T47D (cell line): ENCODE measurements at regions not wholly inside any gene's neighbourhood (a gene's known extent, or its start where the extent isn't known, plus 50 kb on each side); places are given as distances from the start of the nearest gene placed in this dataset.
"Not testable (repeated sequence)": the region's sequence is repeated elsewhere in the genome, so short reads cannot be mapped to it uniquely, and the experiment has no call there.

Source experiments
- DNase-seq, 2 experiments: peaks; one replicate each; pipeline versions ENCODE4 v3.0.0 to v3.0.0-alpha.2; 2011 to 2012; ENCODE audit warnings: low read depth in 1 of 2, low spot score in 1 of 2
- JUND ChIP-seq: IDR thresholded peaks from 2 replicates; pipeline ENCODE4 v1.6.1; 2012; ENCODE audit warnings: low read depth
- in situ Hi-C: cut with HindIII; loops from 2 replicates; pipeline ENCODE4 v1.10.0; 2016; ENCODE audit warnings: low sequenced_read_pairs, low pct_unique_long_range_greater_than_20kb

DNA sequence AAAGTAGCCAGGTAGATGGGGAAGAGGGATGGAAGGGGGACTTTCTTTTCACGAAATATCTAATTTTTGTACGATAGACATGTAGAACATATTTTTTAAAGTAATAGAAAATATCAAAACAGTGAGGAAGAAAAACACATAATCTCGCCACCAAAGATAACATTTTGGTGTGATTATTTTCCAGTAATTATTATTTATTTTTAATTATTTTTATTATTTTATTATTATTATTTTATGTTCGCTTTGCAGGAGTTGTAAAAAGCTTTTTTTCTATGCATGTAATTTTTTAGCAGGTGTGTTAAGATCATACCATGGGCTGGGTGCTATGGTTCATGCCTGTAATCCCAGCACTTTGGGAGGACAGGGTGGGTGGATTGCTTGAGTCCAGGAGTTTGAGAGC lies 85.6 kb upstream of the CCND2 start:
- no peak for TF ChIP-seq JUND
- in situ Hi-C loops, result no loop called here
- no peak for DNase-seq

DNA sequence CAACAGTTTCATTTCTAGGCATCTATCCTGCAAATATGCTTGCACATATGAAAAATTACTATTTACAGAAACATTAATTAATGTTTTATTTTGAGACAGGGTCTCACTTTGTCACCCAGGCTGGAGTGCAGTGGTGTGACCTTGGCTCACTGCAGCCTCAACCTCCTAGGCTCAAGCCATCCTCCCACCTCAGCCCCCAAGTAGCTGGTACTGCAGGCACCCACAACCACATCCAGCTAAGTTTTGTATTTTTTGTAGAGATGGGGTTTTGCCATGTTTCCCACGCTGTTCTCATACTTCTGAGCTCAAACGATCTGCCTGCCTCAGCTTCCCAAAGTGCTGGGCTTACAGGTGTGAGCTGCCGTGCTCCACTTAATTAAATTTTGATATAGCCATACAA lies 86.2 kb upstream of the CCND2 start:
- in situ Hi-C loops, DNase-seq: not testable (repeated sequence)

DNA sequence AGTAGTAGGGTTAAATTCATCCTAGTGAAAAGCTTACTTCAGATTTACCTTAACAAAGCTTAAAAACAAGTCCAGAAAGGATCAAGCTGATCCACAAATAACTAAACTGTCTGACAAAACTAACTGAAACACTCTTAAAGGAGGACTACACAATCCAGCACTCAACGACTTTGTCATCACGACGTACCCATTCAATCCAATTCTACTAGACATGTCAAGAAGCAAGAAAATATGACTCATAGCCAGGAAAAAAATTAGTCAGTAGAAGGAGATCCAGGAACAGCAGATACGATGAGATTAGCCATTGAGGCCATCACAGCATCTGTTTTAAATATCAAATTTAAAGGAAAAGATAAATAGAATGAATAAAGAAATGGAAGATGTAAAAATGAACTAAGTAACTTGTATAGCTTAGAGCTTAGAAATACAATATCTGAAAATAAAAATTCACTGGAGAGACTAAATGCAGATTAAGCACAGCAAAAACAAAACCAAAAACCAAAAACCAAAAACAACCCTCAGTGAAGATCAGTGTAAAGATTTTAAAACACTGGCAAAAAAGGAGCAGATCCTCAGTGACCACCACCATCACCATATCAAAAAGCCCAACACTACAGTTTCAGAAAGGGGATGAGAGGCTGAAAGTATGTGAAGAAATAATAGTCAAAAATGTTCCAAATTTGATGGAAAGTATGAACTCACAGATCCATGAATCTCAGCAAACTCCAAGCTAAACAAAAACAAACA lies 95.0 kb upstream of the CCND2 start:
- in situ Hi-C loops, result no loop called here
- no peak for TF ChIP-seq JUND
- DNase-seq, result no peak

DNA sequence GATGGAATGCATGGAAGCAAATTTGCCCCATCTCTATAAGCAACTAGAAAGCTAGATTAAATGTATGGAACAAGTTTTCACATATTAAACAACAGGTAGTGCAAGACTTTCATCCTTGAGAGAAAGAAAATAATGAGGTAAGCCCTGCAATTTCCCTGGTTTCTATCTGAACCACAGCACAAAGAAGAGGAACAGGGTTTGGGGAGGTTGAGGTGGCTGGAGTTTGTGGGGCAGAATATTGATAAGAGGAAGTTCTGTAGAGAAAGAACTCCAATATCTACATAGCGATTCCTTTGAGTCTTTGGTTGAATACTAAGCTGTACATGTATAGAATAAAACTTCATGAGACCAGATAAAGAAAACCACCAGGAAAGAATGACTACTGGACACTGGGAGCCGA lies 96.3 kb upstream of the CCND2 start:
- no peak for TF ChIP-seq JUND
- in situ Hi-C loops, result no loop called here
- DNase-seq, result no peak

DNA sequence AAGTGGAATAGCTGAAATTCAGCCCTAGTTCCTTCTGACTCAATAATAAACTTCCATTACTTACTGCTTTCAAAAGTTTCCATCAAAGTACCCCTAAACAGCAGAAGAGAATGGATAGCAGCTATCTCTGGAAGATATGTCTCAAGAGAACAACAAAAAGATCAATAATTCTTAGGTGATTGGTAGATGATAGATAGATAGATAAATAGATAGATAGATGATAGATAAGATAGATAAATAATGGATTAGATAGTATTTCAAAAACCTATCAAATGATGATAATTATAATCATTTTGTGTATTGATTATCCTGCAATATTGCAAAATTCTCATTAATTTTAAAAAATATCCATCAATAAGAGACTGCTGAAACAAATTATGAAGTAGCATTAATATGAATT lies 97.4 kb upstream of the CCND2 start:
- in situ Hi-C loops, result no loop called here
- DNase-seq, result no peak
- no peak for TF ChIP-seq JUND

DNA sequence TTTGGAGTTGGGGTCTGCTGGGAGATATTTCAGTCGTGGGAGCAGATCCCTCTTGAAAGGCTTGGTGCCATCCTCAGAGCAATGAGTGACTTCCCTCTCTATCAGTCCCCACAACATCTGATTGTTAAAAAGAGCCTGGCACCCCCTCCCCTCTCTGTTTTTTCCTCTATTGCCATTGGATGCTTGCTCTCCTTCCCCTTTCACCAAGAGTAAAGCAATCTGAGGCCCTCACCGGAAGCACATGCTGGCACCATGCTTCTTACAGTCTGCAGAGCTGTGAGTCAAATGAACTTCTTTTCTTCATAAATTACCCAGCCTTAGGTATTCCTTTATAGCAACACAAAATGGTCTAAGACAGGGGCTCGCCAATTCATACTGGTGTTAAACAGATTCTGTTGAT lies 99.1 kb upstream of the CCND2 start:
- TF ChIP-seq JUND, result no peak
- in situ Hi-C loops, result no loop called here
- DNase-seq, result no peak

DNA sequence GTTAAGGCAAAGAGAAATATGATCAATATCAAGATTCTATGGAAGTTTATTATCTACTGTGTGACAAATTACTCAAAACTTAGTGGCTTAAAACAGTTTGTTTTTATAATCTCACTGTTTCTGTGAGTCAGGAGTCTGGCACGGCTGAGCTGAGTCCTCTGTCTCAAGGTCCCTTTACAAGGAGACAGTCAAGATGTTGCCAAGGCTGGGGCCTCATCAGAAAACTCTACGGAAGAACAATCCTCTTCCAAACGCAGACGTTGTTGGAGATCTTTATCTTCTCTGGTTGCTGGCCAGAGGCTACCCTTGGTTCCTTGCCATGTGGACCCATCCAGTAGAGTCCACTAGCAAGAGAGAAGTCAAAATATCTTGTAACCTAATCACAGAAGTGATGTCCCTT lies 100.6 kb upstream of the CCND2 start:
- TF ChIP-seq JUND, result no peak
- in situ Hi-C loops, result no loop called here
- no peak for DNase-seq

DNA sequence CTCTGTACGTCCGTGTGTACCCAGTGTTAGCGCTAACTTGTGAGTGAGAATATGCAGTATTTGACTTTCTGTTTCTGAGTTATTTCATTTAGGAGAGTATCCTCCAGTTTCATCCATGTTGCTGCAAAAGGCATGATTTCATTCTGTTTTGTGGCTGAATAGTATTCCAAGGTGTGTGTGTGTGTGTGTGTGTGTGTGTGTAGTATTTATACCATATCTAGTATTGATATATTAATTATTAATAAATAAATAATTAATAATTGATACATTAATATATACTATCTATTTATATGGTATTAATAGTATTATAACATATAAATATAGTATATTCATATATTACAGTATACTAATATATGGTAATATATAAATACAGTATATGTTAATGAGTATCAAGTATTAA lies 101.8 kb upstream of the CCND2 start:
- DNase-seq, result no peak
- in situ Hi-C loops, result no loop called here
- no peak for TF ChIP-seq JUND

DNA sequence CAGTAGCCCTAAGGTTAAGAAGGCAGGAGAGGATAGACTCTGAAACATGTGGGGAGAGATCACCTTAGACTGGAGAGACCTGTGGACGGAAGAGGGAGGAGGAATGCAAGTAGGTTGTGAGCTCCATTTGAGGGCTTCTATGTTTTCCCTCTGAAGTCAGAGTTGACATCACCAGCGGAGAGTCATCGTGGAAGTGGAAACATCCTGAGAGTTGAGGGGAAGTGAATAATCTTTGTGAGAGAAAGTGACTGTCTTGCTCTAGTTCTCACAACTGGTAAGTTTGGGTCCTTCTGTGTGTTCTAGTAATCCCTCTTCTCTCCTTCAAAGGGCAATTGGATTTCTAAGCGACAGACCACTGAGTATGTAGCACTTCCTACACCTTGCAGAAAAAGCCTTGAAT lies 103.6 kb upstream of the CCND2 start:
- no peak for DNase-seq
- in situ Hi-C loops, result no loop called here
- no peak for TF ChIP-seq JUND

DNA sequence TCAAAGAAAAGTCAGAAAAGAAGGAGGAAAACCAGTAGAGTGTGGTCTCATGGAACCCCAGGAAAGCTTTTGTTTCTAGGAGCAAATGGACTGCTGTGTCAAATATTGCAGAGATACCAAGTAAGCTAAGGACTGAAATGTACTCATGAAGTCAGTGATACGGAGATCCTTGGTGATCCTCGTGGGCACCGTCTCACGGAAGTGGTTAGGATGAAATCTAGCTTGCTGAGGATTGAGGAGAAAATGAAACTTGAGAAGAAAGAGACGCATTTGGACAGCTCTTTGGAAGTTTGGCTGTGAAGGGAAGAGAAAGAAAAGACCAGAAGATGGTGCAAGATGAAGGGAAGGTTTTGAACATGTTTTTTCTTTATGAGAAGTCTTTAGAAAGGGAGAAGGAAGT lies 104.0 kb upstream of the CCND2 start:
- in situ Hi-C loops, result no loop called here
- TF ChIP-seq JUND, result no peak
- DNase-seq, result no peak

DNA sequence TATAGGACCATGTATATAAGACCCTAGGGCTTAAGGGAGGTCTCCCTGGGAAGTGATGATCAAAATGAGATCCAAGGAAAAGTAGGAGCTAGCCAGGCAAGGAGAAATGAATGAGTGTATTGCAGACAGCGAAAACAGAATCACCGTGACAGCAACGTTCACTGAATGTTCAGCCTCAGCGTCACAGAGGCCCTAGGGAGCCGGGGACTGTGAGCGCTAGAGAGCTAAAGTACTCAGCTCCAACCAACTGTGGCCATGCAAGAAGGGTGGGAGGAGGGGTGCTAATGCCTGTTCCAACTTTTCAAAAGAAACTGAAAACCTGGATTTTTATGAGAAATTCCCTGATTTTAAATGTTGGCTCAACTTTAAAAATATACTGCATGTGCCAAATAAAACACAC lies 105.5 kb upstream of the CCND2 start:
- in situ Hi-C loops, result no loop called here
- DNase-seq, result no peak
- TF ChIP-seq JUND, result no peak

DNA sequence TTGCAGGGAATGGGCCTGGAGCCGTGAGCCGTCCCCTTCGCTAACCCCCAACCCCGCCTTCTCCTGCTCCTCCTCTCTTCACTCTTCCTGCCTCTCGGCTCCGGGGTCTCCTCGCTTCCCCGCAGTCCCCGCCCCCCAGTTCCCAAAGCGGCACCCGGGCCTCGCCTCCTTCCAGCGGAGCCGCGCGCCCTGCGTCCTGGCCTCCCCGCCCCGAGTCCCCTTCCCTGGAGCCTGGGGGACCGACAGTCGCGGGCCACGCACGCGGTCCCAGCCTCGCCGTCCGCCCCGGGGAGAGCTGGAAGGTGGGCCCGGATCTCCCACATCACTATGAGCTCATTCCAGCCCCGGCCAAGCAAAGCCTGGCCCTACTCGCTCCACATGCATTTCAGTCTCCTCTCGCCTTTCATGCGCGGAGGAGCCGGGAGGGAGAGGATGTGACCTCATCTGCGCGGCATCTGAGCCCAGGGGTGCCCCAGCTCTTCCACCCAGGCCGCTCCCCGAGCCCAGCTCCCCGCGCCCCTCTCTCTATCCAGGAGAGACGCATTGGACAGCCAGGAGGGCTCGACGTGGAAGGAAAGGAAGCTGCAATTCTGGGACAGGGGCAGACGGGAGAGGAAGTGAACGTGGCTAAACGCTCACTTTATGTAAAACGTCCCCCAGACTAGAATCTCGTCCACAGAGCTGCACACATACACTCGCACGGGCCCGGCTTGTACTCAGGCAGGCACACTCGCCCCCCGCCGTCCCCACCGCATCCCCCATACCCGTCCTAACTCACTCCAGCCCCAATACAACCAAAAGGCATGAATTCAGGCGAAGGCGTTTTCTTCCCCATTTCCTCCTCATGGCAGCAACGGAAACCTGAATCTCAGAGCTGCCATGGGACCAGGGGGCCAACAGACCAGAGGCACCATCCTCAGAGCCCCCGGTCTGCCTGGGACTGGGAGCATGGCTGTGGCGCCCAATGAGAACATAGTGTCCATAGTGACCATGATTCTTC lies 108.7 kb upstream of the CCND2 start:
- no peak for DNase-seq
- TF ChIP-seq JUND, result no peak
- in situ Hi-C loops, result no loop called here

DNA sequence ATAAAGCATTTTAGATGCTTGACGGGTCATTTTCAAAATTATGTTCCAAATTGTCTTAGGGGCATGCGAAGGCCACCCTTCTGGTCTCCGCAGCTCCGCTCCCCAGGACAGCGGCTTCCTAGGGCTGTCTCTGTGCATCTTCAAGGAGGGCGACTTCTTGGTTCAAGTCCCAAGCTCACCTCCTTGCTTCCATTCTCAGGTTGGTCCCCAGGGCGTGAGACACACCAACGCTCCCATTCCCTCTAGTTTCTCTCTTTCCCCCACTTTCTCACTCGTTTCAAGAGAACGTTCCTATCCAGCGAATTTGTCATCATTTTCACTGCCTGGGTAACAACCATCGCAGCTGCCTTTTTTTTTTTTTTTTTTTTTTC lies 109.4 kb upstream of the CCND2 start:
- in situ Hi-C loops, result no loop called here
- no peak for TF ChIP-seq JUND
- DNase-seq, result no peak
